ENCODE measurements at regions not wholly inside any gene's neighbourhood (a gene's known extent, or its start where the extent isn't known, plus 50 kb on each side); places are given as distances from the start of the nearest gene placed in this dataset.

DNA sequence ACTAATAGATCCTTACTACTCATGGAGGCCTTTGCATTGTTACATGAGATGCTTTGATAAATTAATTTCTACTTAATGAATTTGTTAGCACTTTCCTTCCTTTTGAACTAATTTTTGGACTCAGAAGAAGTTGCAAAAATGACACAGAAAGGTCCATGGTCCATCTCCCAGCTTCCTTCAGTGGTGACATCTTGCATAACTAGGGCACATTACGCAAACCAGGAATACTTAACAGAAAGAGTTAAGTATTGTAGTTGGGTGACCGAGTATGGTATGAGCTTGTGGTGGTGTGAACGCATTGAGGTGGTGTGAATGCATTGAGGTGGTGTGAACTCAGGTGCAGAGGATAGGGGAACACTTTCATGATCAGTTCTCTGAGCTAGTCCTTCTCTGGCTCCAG lies 151.1 kb upstream of the TWIST2 start:
- 91% methylated on average over 3 of the region's 3 CpGs for WGBS (ENCODE audit: insufficient coverage)
- H3K4me1 ChIP-seq (ENCODE audit: control insufficient read depth, insufficient read depth, low read length) = peaks cover 30% of the 10 kb centered on the region
- no peaks in the 10 kb centered on the region for H3K36me3 ChIP-seq (ENCODE audit: control insufficient read depth, insufficient read depth, low read length)
- no peaks in the 10 kb centered on the region for H3K27me3 ChIP-seq (ENCODE audit: control insufficient read depth, insufficient read depth, low read length)
- no peak overlapping the region for H3K4me3 ChIP-seq (ENCODE audit: low read depth, low read length)
- DNase-seq (ENCODE audit: low read depth in 4 of 6, low spot score in 6 of 6) = no peak
- no peak overlapping the region for H3K27ac ChIP-seq (ENCODE audit: low read depth, low read length)
- no peaks in the 10 kb centered on the region for H3K9me3 ChIP-seq (ENCODE audit: control insufficient read depth, insufficient read depth, low read length)

- H3K36me3 ChIP-seq (ENCODE audit: control insufficient read depth, insufficient read depth, low read length) = no peaks in the 10 kb centered on the region
- H3K4me1 ChIP-seq (ENCODE audit: control insufficient read depth, insufficient read depth, low read length) = peaks cover 36% of the 10 kb centered on the region
- H3K27me3 ChIP-seq (ENCODE audit: control insufficient read depth, insufficient read depth, low read length) = no peaks in the 10 kb centered on the region
- no peaks in the 10 kb centered on the region for H3K9me3 ChIP-seq (ENCODE audit: control insufficient read depth, insufficient read depth, low read length)
- no peak overlapping the region for H3K4me3 ChIP-seq (ENCODE audit: low read depth, low read length)
- 93% methylated on average over 18 of the region's 20 CpGs for WGBS (ENCODE audit: insufficient coverage)
- DNase-seq (ENCODE audit: low read depth in 4 of 6, low spot score in 6 of 6) = no peak
- no peak overlapping the region for H3K27ac ChIP-seq (ENCODE audit: low read depth, low read length)
These were observed 150.5 kb upstream of the TWIST2 start for GRCh38 chr2:238697193-238698071.

DNA sequence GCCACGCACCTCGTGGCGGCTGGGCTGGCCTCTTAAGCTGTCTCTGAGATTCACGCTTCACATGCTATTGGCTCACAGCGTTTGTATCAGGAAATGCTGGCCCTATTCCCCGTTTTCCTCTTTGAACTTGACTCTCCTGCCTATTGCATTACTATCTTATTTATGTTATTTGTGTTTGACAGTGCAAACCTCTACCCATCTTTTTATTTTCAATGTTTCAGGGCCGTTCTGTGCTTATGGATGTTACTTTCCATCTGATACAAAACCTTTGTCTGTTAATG lies 149.9 kb upstream of the TWIST2 start:
- H3K27ac ChIP-seq (ENCODE audit: low read depth, low read length) = no peak overlapping the region

DNA sequence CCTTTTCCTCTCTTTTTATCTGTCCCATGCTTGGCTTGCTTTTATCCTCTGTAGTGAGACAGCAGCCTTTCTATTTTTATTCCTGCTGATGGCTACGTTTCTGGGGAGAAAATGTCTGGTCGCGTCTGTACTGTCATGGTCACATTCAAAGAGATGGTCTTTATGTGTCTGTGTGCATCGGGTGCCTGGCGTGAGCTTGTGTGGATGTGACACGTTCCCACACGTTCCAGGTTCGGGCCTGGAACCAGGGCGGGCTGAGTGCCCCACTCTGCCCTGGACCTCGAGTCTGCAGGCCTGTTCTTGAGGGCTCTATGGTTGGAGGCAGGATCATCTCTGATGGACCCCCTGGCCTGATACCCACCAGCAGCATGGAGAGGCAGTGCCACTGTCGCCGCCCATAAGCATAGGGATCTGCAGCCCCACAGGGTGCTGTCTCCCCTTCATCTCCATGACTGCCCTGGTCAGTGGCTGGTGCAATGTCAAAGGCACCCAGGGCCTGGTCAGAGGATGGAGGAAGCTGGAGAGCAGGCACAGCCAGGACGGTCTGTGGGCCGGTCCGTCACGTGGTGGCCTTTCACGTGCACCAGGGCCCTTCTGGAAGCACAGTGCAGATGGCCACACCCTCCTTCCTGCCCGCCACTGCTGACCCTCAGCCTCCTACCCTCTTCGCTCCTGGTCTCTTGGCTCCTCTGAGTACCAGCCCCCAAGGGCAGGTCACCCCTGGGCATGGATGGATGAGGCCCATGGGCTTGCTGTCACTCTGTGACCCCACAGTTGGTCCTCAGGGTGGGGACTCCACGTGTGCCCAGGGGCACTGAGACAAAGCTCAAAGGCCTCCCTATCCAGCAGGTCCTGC lies 149.2 kb upstream of the TWIST2 start:
- H3K4me3 ChIP-seq (ENCODE audit: low read depth, low read length) = no peak overlapping the region
- H3K4me1 ChIP-seq (ENCODE audit: control insufficient read depth, insufficient read depth, low read length) = peaks cover 40% of the 10 kb centered on the region
- 82% methylated on average over 19 of the region's 20 CpGs for WGBS (ENCODE audit: insufficient coverage)
- H3K27ac ChIP-seq (ENCODE audit: low read depth, low read length) = no peak overlapping the region
- no peaks in the 10 kb centered on the region for H3K36me3 ChIP-seq (ENCODE audit: control insufficient read depth, insufficient read depth, low read length)
- H3K27me3 ChIP-seq (ENCODE audit: control insufficient read depth, insufficient read depth, low read length) = no peaks in the 10 kb centered on the region
- DNase-seq (ENCODE audit: low read depth in 4 of 6, low spot score in 6 of 6) = no peak
- H3K9me3 ChIP-seq (ENCODE audit: control insufficient read depth, insufficient read depth, low read length) = no peaks in the 10 kb centered on the region

More for the DNA sequence above, 149.9 kb upstream of the TWIST2 start:
- no peaks in the 10 kb centered on the region for H3K9me3 ChIP-seq (ENCODE audit: control insufficient read depth, insufficient read depth, low read length)
- H3K4me1 ChIP-seq (ENCODE audit: control insufficient read depth, insufficient read depth, low read length) = peaks cover 42% of the 10 kb centered on the region
- no peaks in the 10 kb centered on the region for H3K36me3 ChIP-seq (ENCODE audit: control insufficient read depth, insufficient read depth, low read length)
- DNase-seq (ENCODE audit: low read depth in 4 of 6, low spot score in 6 of 6) = no peak
- H3K4me3 ChIP-seq (ENCODE audit: low read depth, low read length) = no peak overlapping the region
- H3K27me3 ChIP-seq (ENCODE audit: control insufficient read depth, insufficient read depth, low read length) = no peaks in the 10 kb centered on the region
- 74% methylated on average over 4 of the region's 7 CpGs for WGBS (ENCODE audit: insufficient coverage)

- Histone ChIP-seq H3K27ac (ENCODE audit: low read depth, low read length) (no peak overlapping the region), H3K27me3 (ENCODE audit: control insufficient read depth, insufficient read depth, low read length) (no peaks in the 10 kb centered on the region), H3K36me3 (ENCODE audit: control insufficient read depth, insufficient read depth, low read length) (no peaks in the 10 kb centered on the region), H3K4me1 (ENCODE audit: control insufficient read depth, insufficient read depth, low read length) (peaks cover 35% of the 10 kb centered on the region), H3K4me3 (ENCODE audit: low read depth, low read length) (no peak overlapping the region), H3K9me3 (ENCODE audit: control insufficient read depth, insufficient read depth, low read length) (no peaks in the 10 kb centered on the region)
- DNase-seq (ENCODE audit: low read depth in 4 of 6, low spot score in 6 of 6) = no peak
- 91% methylated on average over 7 of the region's 13 CpGs for WGBS (ENCODE audit: insufficient coverage)
These were observed 148.4 kb upstream of the TWIST2 start for GRCh38 chr2:238699307-238700116.

DNA sequence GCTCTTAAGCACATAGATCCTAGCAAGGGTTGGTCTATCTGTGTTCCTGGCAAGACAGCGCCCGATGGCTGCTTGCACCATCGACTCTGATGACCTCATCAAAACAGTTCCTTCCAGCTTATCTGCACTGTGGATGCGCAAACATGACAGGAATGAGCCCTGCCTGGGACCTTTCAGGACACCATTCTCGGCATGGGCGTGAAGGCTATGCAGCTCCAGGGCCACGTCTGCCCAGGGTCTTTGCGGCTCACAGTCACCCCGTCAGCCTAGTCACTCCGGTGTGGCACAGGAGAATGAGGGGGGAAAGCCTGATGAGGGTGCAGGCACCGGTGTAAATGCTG lies 147.8 kb upstream of the TWIST2 start:
- Histone ChIP-seq H3K27me3 (ENCODE audit: control insufficient read depth, insufficient read depth, low read length) (no peaks in the 10 kb centered on the region), H3K36me3 (ENCODE audit: control insufficient read depth, insufficient read depth, low read length) (no peaks in the 10 kb centered on the region), H3K9me3 (ENCODE audit: control insufficient read depth, insufficient read depth, low read length) (no peaks in the 10 kb centered on the region), H3K27ac (ENCODE audit: low read depth, low read length) (no peak overlapping the region), H3K4me3 (ENCODE audit: low read depth, low read length) (no peak overlapping the region), H3K4me1 (ENCODE audit: control insufficient read depth, insufficient read depth, low read length) (peaks cover 29% of the 10 kb centered on the region)
- WGBS (ENCODE audit: insufficient coverage) = 83% methylated on average over 11 of the region's 11 CpGs
- DNase-seq (ENCODE audit: low read depth in 4 of 6, low spot score in 6 of 6) = no peak

GRCh38 chr2:238700506-238701340 lies 147.2 kb upstream of the TWIST2 start:
- no peaks in the 10 kb centered on the region for H3K9me3 ChIP-seq (ENCODE audit: control insufficient read depth, insufficient read depth, low read length)
- H3K4me3 ChIP-seq (ENCODE audit: low read depth, low read length) = no peak overlapping the region
- no peaks in the 10 kb centered on the region for H3K27me3 ChIP-seq (ENCODE audit: control insufficient read depth, insufficient read depth, low read length)
- DNase-seq (ENCODE audit: low read depth in 4 of 6, low spot score in 6 of 6) = no peak
- no peak overlapping the region for H3K27ac ChIP-seq (ENCODE audit: low read depth, low read length)
- peaks cover 26% of the 10 kb centered on the region for H3K4me1 ChIP-seq (ENCODE audit: control insufficient read depth, insufficient read depth, low read length)
- no peaks in the 10 kb centered on the region for H3K36me3 ChIP-seq (ENCODE audit: control insufficient read depth, insufficient read depth, low read length)
- 88% methylated on average over 10 of the region's 11 CpGs for WGBS (ENCODE audit: insufficient coverage)

DNA sequence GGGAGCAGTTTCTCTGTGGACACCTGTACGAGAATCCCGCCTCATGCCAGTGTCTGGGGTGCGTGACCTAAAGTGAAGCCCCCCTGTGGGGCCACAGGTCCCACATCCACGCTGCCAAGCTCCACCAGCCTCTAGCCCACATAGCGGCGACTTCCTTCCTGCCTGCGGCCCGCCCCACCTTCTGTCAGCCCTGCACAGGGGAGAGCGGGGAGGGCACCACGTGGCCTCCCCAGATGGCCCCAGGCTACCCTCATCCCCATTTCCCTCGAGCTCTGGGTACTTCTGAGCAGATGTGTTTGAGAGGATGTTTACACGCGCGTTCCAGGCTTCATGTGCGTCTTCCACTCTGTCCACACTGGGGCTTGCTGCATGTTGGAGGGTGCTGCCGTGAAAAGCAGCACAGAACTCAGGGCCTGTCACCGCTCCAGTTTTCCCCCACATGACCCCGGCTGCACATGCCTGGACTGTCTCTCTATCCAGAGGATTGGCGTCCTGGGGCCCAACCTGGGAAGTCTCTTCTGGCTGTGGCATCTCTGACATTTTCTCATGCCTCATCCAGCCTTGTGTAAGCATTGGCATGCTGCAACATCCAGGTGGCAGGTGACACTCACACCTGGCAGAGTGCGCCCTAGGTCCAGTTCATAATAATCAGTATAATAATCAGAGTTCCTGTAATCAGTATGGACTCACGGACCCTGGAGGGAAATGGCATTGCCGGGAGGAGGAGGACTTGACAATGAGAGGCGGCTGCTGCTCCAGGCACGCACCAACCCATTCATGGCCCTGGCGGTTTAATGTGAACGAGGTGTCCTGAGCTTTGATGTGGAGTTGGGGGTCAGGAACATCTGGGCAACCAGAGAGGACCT lies 146.3 kb upstream of the TWIST2 start:
- Histone ChIP-seq H3K4me3 (ENCODE audit: low read depth, low read length) (no peak overlapping the region), H3K27me3 (ENCODE audit: control insufficient read depth, insufficient read depth, low read length) (no peaks in the 10 kb centered on the region), H3K9me3 (ENCODE audit: control insufficient read depth, insufficient read depth, low read length) (no peaks in the 10 kb centered on the region), H3K27ac (ENCODE audit: low read depth, low read length) (no peak overlapping the region), H3K36me3 (ENCODE audit: control insufficient read depth, insufficient read depth, low read length) (no peaks in the 10 kb centered on the region), H3K4me1 (ENCODE audit: control insufficient read depth, insufficient read depth, low read length) (peaks cover 20% of the 10 kb centered on the region)
- 80% methylated on average over 23 of the region's 26 CpGs for WGBS (ENCODE audit: insufficient coverage)
- DNase-seq (ENCODE audit: low read depth in 4 of 6, low spot score in 6 of 6) = no peak
